GOT3 (cell line): ENCODE measurements at regions not wholly inside any gene's neighbourhood (a gene's known extent, or its start where the extent isn't known, plus 50 kb on each side); places are given as distances from the start of the nearest gene placed in this dataset.
"Not testable (repeated sequence)": the region's sequence is repeated elsewhere in the genome, so short reads cannot be mapped to it uniquely, and the experiment has no call there.

Experiments used
- DNase-seq: peaks from one replicate; lab custom pipeline; 2025; ENCODE audit warnings: mixed read lengths; lab: John Stamatoyannopoulos, UW

DNA sequence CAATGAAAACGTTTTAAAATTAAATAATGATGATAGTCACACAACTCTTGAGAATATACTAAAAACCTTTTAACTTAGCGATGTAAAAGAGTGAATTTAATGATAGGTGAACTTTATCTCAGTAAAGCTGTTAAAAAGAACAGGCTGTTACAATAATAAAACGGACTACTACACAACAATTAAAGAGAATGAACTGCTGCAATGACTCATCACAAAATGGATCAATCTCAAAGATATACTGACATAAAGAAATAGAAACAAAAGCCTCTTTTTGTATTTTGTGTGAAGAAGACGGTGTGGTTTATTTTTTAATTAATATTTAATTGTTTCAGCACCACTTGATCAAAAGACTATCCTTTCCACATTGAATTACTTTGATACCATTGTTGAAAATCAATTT is 352.4 kb upstream of the GJE1 start:
- no peak for DNase-seq

DNA sequence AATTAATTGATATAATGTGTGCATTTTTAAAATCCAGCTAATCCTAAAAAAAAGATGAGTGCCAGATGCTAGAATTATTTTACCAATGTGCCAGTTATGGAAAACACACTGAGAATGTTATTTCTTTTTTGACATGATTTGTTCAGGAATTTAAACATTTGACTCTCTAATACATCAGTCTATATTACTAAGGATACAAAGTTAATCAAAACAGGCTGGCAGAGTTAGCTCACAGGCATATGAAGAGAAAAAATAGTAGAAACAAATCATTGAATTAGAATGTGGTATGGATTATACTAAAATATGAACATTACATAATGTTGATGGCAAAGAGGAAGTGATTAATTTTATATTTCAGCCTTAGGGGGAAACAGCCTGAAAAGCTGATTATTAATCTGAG is 368.3 kb upstream of the GJE1 start:
- no peak for DNase-seq

DNA sequence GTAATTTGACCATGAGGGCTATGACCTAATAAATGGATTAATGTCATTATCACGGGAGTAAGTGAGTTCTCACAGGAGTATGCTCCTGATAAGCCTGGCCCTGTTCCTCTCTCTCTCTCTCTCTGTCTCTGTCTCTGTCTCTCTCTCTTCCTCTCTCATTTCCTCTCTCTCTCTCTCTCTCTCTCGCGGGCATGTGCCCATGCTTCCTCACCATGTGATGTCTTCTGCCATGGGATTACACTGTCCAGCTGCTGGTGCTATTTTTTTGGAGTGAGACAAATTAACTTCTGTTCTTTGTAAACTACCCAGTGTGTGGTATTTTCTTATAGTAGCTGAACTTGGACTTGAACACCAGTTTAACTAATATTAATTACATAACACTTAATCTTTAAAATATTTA is 374.3 kb upstream of the GJE1 start:
- no peak for DNase-seq

DNA sequence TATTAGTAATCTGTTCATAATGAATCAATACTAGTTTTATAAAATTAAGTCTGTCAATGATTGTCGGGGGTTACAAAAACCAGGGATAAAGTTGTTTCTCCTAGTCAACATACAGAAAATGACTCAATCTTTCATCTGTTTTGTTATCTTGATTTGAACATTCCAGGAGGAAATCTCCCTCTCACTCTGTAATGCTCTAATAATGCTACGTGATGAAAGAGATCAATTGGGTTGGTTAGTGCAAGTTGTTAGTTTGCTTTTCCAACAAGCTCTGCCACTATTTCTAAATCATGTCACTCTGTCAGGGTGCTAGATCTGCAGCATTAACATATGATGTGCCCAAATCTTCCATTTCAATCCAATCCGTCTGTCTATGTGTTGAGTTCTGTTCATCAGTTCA is 379.5 kb upstream of the GJE1 start:
- DNase-seq, result no peak

- no peak for DNase-seq
Measured at GRCh38 chr6:141752677-141753076, 380.0 kb upstream of the GJE1 start.

DNA sequence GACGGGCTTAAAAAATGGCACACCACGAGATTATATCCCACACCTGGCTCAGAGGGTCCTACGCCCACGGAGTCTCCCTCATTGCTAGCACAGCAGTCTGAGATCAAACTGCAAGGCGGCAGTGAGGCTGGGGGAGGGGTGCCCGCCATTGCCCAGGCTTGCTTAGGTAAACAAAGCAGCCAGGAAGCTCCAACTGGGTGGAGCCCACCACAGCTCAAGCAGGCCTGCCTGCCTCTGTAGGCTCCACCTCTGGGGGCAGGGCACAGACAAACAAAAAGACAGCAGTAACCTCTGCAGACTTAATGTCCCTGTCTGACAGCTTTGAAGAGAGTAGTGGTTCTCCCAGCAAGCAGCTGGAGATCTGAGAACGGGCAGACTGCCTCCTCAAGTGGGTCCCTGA is 386.4 kb upstream of the GJE1 start:
- DNase-seq, result not testable (repeated sequence)

- no peak for DNase-seq
Measured at GRCh38 chr6:141744971-141745370, 387.8 kb upstream of the GJE1 start.

DNA sequence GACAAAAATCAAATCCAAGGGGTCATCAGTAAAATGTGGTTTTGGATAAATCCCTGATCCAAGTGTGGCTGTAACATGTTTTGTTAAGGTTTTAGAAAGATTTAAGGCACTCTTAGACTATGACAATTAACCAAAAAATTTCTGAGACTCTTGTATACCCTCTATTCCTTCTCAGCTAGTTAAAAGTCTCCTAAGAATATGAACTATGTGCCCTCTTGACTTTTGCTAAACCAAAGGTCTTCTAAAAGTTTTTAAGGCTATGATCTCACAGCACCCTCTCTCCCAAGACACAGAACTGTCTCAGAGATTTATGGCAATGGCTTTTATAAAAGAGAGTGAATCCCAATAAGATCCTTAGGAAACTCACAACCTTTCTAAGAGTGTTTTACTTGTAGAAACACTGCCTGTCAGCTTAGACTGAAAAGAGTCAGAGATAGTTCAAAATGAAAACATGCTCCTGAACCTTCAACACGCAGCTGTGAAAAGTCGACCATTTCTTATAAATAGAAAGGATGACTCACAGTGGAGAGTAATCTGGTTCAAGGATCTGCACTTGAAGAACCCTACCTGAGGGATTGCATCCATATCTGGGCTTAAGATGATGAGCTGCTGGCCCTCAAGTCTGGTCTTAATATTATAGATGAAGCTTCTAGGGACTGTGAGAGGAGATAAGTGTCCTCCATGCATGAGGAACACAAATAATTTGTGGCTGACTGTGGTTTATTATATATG is 388.4 kb upstream of the GJE1 start:
- DNase-seq, result no peak

GRCh38 chr6:141736104-141736503 is 396.6 kb upstream of the GJE1 start:
- no peak for DNase-seq

DNA sequence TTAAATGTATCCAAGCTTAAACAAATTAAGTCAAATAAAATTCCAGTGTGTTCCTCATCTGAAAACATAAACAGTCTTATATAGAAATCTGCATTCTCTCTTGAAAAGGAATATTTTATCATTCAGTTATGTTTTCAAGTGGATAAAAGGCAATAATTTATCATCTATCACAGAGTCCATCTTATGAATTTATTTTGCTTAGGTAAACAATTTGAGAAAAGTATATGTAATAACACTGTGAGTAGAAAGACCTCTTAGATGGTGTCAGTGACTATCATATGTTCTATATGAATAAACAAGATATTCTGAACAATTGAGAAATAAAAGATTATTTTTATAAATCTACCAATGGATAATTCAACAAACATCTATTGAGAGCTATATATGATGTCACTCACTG is 397.6 kb upstream of the GJE1 start:
- no peak for DNase-seq

- no peak for DNase-seq
Measured at GRCh38 chr6:141734071-141734840, 398.5 kb upstream of the GJE1 start.

DNA sequence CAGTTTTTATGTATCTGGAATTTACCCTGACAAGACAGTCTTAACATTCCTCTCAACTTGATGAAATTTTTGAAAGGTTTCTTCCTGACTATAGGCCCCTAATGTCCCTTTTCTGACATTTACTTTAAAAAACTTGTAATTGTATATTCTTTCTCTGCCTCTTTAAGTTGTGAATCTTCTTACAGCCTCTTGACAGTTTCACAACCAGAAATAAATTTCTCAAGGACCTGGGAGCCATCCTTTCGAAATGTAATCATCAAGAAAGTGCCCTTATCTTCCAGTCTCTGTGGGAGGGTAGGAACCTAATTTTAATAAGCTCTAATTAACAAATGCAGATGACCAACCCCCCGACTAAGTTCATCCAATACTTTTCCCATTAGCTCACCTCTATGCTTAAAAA is 403.6 kb upstream of the GJE1 start:
- no peak for DNase-seq

DNA sequence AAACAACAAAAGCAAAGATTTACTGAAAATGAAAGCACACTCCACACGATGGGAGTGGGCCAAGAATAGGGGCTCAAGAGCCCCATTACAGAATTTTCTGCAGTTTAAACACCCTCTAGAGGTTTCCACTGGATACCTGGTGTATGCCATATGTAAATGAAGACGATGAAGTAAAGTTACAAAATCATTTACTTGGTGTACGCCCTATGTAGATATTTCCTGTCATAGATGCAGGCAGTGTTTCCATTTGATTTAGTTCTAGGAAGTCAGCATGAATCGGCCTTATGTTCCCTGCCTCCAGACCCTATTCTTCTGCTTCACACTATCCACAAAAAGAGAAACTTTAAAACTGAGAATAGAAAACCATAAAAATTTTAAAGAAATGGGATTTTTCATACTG is 404.4 kb upstream of the GJE1 start:
- DNase-seq, result no peak

DNA sequence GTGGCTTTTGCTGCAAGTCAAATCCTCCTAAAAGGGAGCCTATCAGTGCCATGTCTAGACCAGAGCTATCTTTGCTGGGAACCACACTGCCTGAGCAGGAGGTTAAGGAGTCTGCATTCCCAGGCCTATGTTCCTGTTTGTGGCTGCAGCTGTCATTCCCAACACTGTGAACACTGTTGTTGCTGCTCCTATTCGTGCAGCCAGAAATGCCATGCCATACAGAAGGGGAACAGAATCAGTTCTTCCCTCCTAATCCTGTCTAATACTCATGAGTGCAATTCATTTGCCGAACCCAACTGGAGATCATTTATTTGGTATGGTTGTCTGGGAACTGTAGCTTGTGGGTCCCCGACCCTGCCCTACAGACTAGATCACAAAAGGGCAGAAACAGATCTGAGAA is 406.5 kb upstream of the GJE1 start:
- DNase-seq, result no peak

- no peak for DNase-seq
Measured at GRCh38 chr6:141724731-141725130, 408.0 kb upstream of the GJE1 start.

DNA sequence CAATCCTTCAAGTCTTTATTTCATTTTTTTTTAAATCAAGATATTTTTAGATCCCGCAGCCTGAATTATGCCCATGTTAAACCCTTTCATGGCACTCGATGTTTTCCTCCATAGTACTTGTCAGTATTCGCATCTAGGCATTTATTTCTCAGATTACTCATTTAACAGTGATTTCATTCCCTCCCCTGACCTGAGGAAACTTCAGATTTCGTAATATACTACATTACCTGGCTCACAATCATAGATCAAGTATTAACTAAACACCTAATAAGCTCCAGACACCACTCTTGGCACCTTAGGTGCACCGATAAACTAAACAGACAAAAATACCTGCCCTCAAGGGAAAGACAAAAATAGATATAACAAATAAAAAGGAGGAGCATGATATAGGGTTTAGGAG is 413.2 kb upstream of the GJE1 start:
- DNase-seq, result no peak

DNA sequence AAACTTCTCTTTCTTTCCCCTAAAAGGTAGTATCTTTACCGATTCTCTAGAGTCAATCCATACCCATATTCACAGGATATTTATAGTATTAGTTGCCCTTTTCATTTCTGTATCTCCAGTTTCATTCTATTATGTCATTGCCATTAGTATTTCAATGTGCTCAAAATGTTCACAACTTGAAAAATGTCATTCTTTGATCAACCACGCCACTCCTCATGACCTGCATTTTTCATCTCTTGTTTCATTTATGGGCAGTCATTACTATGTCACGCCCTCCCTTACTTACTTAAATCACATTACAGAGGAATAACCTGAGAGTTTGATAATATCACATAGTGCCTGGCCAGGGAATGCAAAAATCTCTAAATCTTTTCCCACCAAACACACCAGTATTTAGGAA is 427.3 kb upstream of the GJE1 start:
- no peak for DNase-seq

DNA sequence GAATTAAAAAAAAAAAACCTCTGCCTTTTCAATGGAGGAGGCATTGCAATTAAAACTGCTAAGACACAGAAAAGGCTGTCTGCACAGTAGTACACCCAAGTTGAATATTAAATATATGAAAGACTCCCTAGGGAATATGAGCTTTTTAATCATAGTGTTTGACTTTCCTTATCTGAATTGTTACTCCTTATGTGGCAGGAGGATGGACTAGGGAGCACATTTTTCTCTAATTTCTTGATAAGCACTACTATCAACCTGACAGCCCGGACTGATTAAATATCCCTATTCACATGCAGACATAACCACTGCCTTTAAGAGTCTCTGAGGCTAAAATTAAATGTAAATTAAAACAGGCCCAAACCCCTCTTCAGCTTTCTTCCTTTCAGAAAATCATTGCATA is 428.6 kb upstream of the GJE1 start:
- no peak for DNase-seq

DNA sequence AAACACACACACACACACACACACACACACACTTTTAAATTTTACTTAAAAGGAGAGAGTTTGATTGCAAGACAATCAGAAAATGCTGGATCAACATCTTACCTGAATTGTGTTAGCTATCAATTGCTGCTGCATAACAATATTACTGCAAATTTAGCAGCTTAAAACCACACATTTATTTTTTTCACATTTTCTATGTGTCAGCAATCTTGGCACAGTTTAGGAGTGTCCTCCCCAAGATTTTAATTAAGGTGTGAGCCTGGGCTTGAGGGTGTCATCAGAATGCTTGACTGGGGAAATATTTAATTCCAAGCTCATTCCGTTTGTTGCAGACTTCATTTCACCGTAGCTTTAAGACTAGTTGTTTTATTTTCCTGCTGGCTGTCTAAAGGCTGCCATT is 431.0 kb upstream of the GJE1 start:
- DNase-seq, result no peak

- DNase-seq, result no peak
Measured at GRCh38 chr6:141700819-141701218, 431.9 kb upstream of the GJE1 start.

DNA sequence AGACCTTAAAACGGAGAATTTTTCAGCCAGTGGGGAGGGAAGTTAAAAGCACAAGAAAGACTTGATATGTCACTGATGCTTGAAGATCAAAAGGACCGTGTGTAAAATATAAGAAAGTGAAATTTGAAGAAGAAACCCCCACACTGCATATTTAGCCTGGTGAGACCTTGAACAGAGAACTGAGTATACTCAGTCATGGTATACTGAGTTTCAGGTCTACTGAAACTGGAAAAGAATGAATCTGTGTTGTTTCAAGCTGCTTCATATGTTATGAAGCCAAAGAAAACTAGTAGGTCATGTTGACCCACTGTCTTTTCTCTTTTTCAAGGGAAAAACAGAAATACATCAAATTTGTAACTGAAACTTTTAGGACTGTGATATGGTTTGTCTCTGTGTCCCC is 443.8 kb upstream of the GJE1 start:
- no peak for DNase-seq

DNA sequence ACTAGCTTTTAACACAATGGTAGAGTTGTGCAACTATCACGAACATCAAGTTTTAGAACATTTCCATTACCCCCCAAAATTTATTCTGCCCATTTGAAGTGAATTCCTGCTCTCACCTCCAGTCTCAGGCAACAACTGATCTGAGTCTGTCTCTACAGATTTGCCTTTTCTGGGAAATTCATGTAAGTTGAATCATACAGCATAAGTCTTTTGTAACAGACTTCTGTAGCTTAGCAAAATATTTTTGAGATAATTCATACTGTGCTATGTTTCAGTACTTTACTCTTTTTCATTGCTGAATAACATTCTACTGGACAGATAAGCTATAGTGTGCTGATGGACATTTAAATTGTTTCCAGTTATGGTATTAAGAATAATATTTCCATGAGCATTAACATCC is 447.3 kb upstream of the GJE1 start:
- no peak for DNase-seq

DNA sequence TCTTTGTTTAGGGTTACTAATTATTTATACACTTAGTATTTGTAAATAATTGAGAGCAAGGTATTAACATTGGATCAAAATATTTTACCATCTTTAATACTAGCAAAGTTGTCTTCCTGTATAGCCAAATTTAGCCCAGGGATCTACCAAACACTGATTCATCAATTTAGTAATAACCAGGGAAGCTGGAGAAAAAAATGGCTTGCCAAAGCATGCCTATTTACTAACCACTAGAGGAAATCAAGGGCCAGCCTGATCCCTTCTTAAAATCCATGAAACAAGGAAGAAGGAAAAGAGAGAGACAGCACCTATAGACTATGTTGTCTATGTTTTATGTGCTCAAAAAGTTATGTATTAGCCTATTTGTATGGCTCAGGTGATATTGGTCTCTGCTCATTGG is 450.3 kb upstream of the GJE1 start:
- DNase-seq, result no peak
